ENCODE measurements at regions not wholly inside any gene's neighbourhood (a gene's known extent, or its start where the extent isn't known, plus 50 kb on each side); places are given as distances from the start of the nearest gene placed in this dataset.

GRCh38 chr2:59302683-59303082 lies 1061.6 kb upstream of the FANCL start:
- H3K4me3 ChIP-seq (ENCODE audit: low read depth, low read length) = no peak overlapping the region
- TF ChIP-seq CTCF (IDR thresholded peaks at IDR 0.05; ENCODE audit: low read depth, low read length) = no peak

GRCh38 chr2:59301466-59302402 lies 1060.6 kb upstream of the FANCL start:
- no peak for TF ChIP-seq CTCF (IDR thresholded peaks at IDR 0.05; ENCODE audit: low read depth, low read length)
- H3K4me3 ChIP-seq (ENCODE audit: low read depth, low read length) = no peak overlapping the region

GRCh38 chr2:59297816-59298215 lies 1056.7 kb upstream of the FANCL start:
- TF ChIP-seq CTCF (IDR thresholded peaks at IDR 0.05; ENCODE audit: low read depth, low read length) = no peak
- no peak overlapping the region for H3K4me3 ChIP-seq (ENCODE audit: low read depth, low read length)

GRCh38 chr2:59296279-59296678 lies 1055.2 kb upstream of the FANCL start:
- TF ChIP-seq CTCF (IDR thresholded peaks at IDR 0.05; ENCODE audit: low read depth, low read length) = no peak
- no peak overlapping the region for H3K4me3 ChIP-seq (ENCODE audit: low read depth, low read length)

GRCh38 chr2:59295524-59296162 lies 1054.5 kb upstream of the FANCL start:
- no peak for TF ChIP-seq CTCF (IDR thresholded peaks at IDR 0.05; ENCODE audit: low read depth, low read length)

GRCh38 chr2:59288771-59289170 lies 1047.6 kb upstream of the FANCL start:
- H3K4me3 ChIP-seq (ENCODE audit: low read depth, low read length) = no peak overlapping the region
- TF ChIP-seq CTCF (IDR thresholded peaks at IDR 0.05; ENCODE audit: low read depth, low read length) = no peak

More at GRCh38 chr2:59295524-59296162, 1054.5 kb upstream of the FANCL start:
- no peak overlapping the region for H3K4me3 ChIP-seq (ENCODE audit: low read depth, low read length)

Data from WI38 (cell line).